Transverse colon (tissue), 4 donors: ENCODE measurements at regions not wholly inside any gene's neighbourhood (a gene's known extent, or its start where the extent isn't known, plus 50 kb on each side); places are given as distances from the start of the nearest gene placed in this dataset.
A peak's percentile ranks its signal among the peaks of the same experiment; 100 is the strongest.

Source experiments
- DNase-seq: peaks from one replicate; pipeline ENCODE4 v3.0.0-alpha.2; 2019
- H3K27ac ChIP-seq, 4 donors: fragments of 200-600 bp; sonication (generic); 2 replicates each; pipeline ENCODE4 v1.5.1; 2016 to 2018; ENCODE audit warnings: inconsistent platforms in 4 of 4
- H3K27me3 ChIP-seq: fragments of 200-600 bp; sonication (generic); 2 replicates; pipeline ENCODE4 v1.5.1; 2017; ENCODE audit warnings: inconsistent platforms
- H3K36me3 ChIP-seq, 4 donors: fragments of 200-600 bp; sonication (generic); 2 replicates each; pipeline ENCODE4 v1.5.1; 2017 to 2019; ENCODE audit warnings: inconsistent platforms in 4 of 4
- H3K4me1 ChIP-seq, 4 donors: fragments of 200-600 bp; sonication (generic); 2 replicates each; pipeline ENCODE4 v1.5.1; 2017 to 2020; ENCODE audit warnings: inconsistent platforms in 4 of 4
- H3K4me3 ChIP-seq, 4 donors: fragments of 200-600 bp; sonication (generic); 1 replicate in 1 of 4; 2 replicates in 3 of 4; pipeline versions ENCODE4 v1.5.1 to v1.6.1; 2017 to 2019; ENCODE audit warnings: inconsistent platforms in 4 of 4
- H3K9me3 ChIP-seq, 2 donors: fragments of 200-600 bp; sonication (generic); 2 replicates each; pipeline ENCODE4 v1.5.1; 2017 to 2019; ENCODE audit warnings: inconsistent platforms in 2 of 2
- CTCF ChIP-seq, 5 experiments: fragments of 200-600 bp in 3 of 5; fragments of 450-650 bp in 2 of 5; sonication (generic) in 3 of 5; IDR thresholded peaks; 1 replicate in 2 of 5; 2 replicates in 3 of 5; pipeline ENCODE4 v1.5.1; 2016 to 2017; ENCODE audit warnings: antibody characterized with exemption in 5 of 5, inconsistent platforms in 3 of 5, mild to moderate bottlenecking in 2 of 5, moderate library complexity in 1 of 5
- EP300 ChIP-seq: sonication (generic); formaldehyde crosslinking; IDR thresholded peaks from one replicate; pipeline ENCODE4 v1.6.1; 2017; ENCODE audit warnings: antibody characterized with exemption, low read depth
- POLR2A ChIP-seq: fragments of 450-650 bp; IDR thresholded peaks from one replicate; pipeline ENCODE4 v1.6.1; 2016; ENCODE audit warnings: antibody characterized with exemption, mild to moderate bottlenecking, moderate library complexity
- POLR2AphosphoS5 ChIP-seq, 3 donors: sonication (generic); formaldehyde crosslinking; IDR thresholded peaks; one replicate each; pipeline ENCODE4 v1.6.1; 2016; ENCODE audit warnings: antibody characterized with exemption in 3 of 3
- WGBS, 2 donors: methylation state at CpG; one replicate each; pipeline ENCODE4 v1.1.5; 2018; ENCODE audit warnings: low coverage in 1 of 2; 5-methylcytosine and 5-hydroxymethylcytosine counted together
- in situ Hi-C, 4 donors: fragments of 200-750 bp; cut with MboI; loops; one replicate each; pipeline versions ENCODE4 v1.15.0 to v1.15.1; 2017; ENCODE audit warnings: low sequenced_read_pairs in 3 of 4, low pct_ligation_motif_present in 1 of 4, low pct_unique_long_range_greater_than_20kb in 1 of 4
- intact Hi-C: fragments of 100-400 bp; cut with DNase I; formaldehyde crosslinking; loops from one replicate; pipeline ENCODE4 v1.15.1; 2023; ENCODE audit warnings: low total_unique reads

- intact Hi-C loops (no loop called here), in situ Hi-C loops (no loop called here)
- TF ChIP-seq POLR2A (no peak), POLR2AphosphoS5 (IDR thresholded peaks at IDR 0.05) (no peak), EP300 (no peak), CTCF (IDR thresholded peaks at IDR 0.05) (no peak)
- Histone ChIP-seq H3K36me3 (no peaks in the 10 kb centered on the region), H3K9me3 (no peaks in the 10 kb centered on the region), H3K4me3 (no peak overlapping the region), H3K27ac (no peak overlapping the region), H3K4me1 (no peaks in the 10 kb centered on the region), H3K27me3 (no peaks in the 10 kb centered on the region)
- DNase-seq: no peak
Observed at GRCh38 chr11:36953976-36954375, 355.9 kb upstream of the RAG2 start.

- H3K4me1 ChIP-seq: no peaks in the 10 kb centered on the region
- intact Hi-C loops: no loop called here
- TF ChIP-seq POLR2A (no peak), EP300 (no peak), CTCF (IDR thresholded peaks at IDR 0.05) (no peak), POLR2AphosphoS5 (IDR thresholded peaks at IDR 0.05) (no peak)
Observed at GRCh38 chr11:36948460-36949127, 350.6 kb upstream of the RAG2 start.

GRCh38 chr11:36945384-36945783, 347.3 kb upstream of the RAG2 start:
- no peak overlapping the region for H3K4me3 ChIP-seq
- in situ Hi-C loops: no loop called here
- WGBS, 2 donors: 32 to 38% methylated on average over 3 of the region's 3 CpGs
- H3K4me1 ChIP-seq: no peaks in the 10 kb centered on the region
- TF ChIP-seq CTCF (IDR thresholded peaks at IDR 0.05) (peak in 2 of 5 experiments; percentile 8 to 33), POLR2AphosphoS5 (IDR thresholded peaks at IDR 0.05) (no peak)
- no peaks in the 10 kb centered on the region for H3K27me3 ChIP-seq
- no peak overlapping the region for H3K27ac ChIP-seq
- no peaks in the 10 kb centered on the region for H3K36me3 ChIP-seq
- DNase-seq: no peak
- intact Hi-C loops: no loop called here
- no peaks in the 10 kb centered on the region for H3K9me3 ChIP-seq

More at GRCh38 chr11:36948460-36949127, 350.6 kb upstream of the RAG2 start:
- Histone ChIP-seq H3K27me3 (no peaks in the 10 kb centered on the region), H3K27ac (no peak overlapping the region), H3K36me3 (no peaks in the 10 kb centered on the region), H3K4me3 (no peak overlapping the region), H3K9me3 (no peaks in the 10 kb centered on the region)
- in situ Hi-C loops: no loop called here
- WGBS, 2 donors: 48 to 57% methylated on average over 5 to 7 of the region's 7 CpGs
- DNase-seq: no peak

- Histone ChIP-seq H3K9me3 (no peaks in the 10 kb centered on the region), H3K27me3 (no peaks in the 10 kb centered on the region), H3K4me3 (no peak overlapping the region), H3K27ac (no peak overlapping the region), H3K4me1 (no peaks in the 10 kb centered on the region), H3K36me3 (no peaks in the 10 kb centered on the region)
- TF ChIP-seq EP300 (no peak), CTCF (IDR thresholded peaks at IDR 0.05) (no peak), POLR2A (no peak), POLR2AphosphoS5 (IDR thresholded peaks at IDR 0.05) (no peak)
- no peak for DNase-seq
- in situ Hi-C loops: loop anchor here in 1 of 4 donors (10.0 kb wide), 1 partner anchor 59 kb away; no protein-coding TSS in a partner anchor
- intact Hi-C loops: no loop called here
- WGBS, 2 donors: 92 to 93% methylated on average over 5 of the region's 5 CpGs
Observed at GRCh38 chr11:36933481-36933880, 335.4 kb upstream of the RAG2 start.
